Stimulated activated CD8-positive, alpha-beta memory T cell treated with anti-CD3 and anti-CD28 coated beads, Interleukin-7, amount 100 ng/mL, for 24 hours (primary cell): ENCODE measurements at regions not wholly inside any gene's neighbourhood (a gene's known extent, or its start where the extent isn't known, plus 50 kb on each side); places are given as distances from the start of the nearest gene placed in this dataset.

Experiments
- DNase-seq: peaks from one replicate; pipeline ENCODE4 v3.0.0-alpha.2; 2020; ENCODE audit warnings: low read depth

DNA sequence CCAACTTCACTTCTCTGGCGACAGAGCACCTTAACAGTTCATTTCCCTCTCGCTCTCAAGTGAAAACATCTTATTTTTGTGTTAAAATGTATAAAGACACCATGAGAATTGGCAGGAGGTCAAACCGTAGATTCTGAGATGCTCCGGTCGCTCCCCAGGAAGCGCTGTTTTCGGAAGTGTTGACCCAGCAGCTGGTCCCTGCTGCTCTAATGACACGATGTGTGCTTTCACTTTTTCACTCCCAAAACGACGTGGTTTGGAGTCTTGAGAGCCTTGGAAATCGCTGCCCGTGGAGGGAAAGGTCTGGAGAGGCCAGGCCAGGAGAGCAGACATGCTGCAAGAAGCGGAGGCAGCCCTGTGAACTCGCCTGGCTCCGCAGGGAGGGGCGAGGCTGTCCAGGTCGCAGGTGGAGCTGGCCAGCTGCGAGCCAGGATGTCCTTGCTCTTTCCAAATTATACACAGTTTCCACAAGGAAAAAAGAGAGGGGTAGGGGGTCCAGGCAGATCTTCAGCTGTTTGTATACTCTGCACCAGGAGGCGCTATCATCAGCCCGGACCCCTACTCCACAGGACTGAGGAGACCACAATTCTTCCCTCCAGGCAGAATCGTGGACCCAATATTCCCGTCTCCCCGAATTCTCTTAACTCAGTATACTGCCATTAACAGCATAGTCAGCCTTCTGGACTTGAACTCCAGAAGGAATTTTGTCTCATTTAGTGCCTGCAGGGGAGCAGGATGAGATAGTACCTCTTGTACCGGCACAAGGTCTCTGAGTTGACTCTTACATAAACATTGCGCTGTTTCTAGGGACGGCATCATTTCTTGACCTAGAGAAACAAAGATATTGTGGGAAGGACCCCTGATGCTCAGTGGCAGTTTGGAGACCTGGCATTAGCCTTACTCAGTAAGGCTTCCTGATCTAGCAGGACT lies 248.6 kb upstream of the ANKRD55 start:
- DNase-seq = no peak

DNA sequence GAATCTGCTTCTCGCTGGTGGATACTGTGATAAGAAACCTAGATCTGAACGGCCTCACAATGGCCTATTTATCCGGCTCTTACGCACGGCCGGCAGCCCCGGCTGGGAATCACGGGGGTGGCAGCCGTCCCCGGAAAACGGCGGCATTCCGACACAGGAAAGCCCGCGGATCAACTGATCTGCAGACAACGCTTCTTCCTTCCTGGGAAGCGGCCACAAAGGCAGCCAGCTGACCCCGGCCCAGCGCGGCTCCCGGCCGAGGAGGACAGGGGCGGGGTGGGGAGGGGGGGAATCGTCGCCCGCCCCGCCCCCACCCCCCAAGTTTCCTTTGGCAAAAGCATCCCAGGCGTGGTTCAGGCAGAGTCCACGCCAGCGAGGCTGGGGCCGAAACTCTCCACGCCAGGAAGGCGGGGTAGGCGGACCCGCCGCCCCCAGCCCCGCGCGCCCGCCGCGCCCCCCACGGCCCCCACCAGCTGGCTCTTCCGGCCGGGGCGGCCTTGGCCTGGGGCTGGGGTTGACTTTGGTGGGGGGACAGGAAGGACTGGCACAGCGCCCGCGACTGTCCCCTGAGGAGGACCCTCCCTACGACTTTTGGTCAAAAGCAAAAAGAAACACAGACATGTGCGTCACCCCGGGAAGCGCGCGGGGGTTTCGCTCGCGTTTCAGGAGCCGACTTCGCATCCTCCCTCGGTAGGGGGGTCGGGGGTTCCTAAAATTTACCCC lies 247.7 kb upstream of the ANKRD55 start:
- DNase-seq = no peak

DNA sequence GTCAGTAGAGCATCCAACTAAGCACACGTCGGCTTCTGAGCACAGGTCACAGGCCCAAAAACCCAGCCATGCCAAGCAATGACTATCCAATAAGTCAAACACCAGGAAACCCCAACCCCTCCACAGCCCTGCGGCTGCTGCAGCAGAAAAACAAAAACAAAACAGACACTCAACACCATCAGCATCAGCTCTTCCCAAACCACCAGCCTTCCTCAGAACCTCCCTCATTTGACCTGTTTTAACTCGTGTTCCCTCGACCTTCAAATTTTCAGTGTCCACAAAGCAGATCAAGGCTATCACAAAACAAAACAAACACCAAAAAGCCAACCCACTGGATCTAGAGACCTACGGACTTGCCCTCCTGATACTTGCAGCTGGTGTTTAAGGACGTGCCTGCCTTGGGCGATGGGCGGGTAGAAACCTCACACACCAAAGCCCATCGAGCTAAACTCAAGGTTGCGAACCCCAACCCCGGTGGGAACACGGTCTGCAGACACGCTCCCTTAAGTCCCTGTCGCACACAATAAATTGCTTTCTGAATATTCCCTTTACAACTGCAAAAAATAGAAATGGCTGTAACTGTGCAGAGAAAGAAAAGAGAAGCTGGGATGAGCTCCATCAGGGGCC lies 247.1 kb upstream of the ANKRD55 start:
- DNase-seq = no peak

DNA sequence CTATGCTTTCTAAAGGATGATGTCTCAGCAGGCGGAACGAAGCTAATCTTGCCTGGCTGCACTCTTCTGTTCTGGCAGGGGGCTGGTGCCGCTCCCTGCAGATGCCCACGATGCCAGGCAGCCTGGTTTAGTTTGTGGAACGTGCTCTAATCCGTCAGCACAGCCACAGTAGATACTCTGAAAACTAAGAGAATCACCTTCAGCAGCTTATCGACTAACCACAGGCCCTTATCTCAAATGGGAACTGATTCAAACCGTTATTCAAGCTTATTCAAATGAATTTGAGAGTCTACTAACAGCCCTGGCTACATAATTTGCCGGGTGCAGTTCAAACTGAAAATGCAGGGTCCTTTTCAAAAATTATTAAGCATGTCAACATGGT lies 246.6 kb upstream of the ANKRD55 start:
- DNase-seq = no peak

DNA sequence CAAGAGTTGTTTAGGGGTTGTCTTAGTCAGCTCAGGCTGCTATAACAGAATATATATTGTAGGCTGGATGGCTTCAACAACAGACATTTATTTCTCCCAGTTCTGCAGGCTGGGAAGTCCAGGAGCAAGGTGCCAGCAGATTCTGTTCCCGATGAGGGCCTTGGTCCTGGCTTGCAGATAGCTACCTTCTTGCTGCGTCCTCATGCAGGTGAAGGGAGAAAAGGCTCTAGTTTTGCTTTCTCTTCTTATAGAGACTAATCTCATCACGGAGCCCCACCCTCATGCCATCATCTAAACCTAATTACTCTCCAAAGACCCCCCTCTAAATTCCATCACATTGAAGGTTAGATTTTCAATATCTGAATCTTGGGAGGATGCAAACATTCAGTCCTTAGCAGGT lies 246.0 kb upstream of the ANKRD55 start:
- no peak for DNase-seq

DNA sequence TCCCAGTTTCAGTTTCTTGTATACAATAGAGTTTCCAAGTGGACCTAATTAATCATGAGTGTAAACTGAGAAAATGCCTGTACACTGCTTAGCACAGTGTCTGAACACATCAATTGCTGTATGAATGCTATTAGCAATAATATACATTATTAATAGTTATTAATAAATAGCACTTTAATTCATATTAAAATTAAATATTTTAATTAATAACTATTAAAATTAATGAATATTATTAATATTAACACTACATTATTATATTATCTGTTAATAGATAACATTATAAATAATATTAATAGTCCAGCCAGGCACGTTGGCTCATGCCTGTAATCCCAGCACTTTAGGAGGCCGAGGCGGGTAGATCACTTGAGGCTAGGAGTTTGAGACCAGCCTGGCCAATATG lies 244.9 kb upstream of the ANKRD55 start:
- DNase-seq = no peak

DNA sequence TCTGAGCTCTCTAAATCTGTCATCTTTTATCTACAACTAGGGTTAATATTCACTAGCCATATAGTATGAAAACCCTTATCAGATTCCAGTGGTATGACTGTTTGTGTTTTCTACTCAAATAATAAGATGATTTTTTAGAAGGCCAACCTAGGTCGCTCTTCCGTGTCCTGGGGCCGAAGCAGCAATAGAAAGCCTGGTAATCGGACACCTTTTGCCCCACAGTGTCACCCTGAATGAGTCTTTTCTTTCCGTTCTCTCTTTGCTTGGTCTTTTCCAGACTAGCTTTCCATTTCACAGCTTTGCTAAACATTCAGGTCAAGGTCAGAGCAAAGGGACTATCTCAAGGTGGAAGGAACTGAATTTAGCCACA lies 243.3 kb upstream of the ANKRD55 start:
- no peak for DNase-seq

DNA sequence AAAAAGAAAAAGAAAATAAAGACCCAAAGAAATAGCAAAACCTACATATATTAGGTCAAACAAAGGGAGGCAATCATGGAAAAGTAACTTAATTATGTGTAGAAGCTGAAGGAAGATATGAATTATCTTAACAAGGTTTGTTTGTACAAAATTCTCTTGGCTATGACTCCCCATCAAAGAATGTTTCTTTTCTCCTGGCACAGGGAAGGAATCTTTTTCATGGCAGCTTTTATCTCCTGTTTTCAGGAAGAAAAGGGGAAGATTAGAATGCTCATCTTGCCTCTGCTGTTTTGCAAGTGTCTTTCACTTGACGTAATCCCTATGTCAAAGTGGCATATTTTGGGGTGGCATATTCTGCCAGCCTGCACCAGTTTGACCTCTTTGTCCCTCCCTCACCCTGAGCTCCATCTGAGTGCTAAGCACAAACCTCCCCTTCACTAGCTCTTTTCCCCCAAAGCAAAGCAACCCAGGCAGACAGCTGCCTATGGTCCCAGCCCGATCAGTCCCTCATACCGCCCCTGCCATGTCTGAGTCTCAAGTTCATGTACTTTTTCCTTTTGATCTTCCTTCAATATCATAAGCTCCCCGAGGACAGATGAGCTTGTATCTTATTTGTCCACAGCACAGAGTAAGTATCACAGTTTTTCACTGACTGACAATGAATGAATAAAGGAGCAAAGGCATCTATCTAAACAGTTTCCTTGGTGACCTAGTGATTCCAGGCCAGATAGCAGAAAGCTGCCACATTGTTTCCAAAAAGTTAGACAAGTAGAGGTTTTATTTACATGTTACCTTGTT lies 242.8 kb upstream of the ANKRD55 start:
- no peak for DNase-seq

DNA sequence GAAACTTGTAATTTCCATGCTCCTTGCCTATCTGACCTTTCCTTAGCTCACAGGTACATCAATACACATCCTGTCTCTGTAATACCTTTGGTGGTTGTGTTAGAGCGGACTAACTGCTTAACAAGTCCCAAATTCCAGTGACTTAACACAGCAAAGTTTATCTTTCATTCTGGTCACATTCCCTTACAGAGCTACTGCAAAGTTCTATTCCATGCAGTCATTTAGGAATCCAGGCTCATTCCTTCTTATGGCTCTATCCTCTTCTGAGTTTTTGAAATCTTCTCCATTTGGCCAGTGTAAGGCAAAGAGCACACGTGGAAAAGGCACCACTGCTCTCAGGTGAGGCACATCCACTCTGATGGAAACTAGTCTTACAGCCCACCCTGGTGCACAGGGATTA lies 238.6 kb upstream of the ANKRD55 start:
- no peak for DNase-seq

DNA sequence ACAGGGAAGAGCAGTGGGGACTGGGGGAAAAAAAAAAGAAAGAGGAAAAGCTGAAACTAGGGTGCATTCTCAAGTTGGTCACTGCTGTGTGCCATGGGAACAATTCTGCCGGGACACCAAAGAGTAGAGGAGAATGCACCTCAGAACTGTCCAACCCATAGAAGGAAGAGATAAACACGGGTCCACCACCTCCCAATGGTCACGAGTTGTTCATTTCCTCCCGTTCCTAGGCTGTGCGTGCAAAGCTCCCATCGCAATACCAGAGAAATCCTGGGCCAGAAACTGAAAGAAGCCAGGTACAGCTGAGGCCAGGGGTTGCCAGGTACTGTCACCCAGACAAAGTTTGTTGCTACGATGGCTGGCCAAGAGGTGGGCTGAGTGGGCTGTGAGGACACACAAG lies 236.9 kb upstream of the ANKRD55 start:
- no peak for DNase-seq

DNA sequence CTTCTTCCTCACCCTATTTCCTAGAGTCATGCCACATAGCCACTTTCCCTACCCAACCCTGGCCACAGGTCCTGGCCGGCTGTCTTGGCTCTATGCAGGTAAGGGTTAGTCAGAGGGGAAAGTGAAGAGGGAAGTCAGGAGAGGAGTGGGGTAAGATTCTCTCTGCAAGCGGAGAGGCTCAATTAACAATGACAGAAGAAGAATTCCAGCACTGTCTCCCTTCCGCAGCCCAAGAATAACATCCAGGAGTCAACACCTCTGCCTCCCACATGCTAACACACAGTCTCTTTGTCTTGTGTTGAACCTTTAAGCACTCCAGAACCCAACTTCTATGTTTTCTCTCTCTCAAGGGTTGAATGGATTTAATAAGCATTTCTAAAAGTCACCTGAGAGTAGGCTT lies 235.1 kb upstream of the ANKRD55 start:
- no peak for DNase-seq

DNA sequence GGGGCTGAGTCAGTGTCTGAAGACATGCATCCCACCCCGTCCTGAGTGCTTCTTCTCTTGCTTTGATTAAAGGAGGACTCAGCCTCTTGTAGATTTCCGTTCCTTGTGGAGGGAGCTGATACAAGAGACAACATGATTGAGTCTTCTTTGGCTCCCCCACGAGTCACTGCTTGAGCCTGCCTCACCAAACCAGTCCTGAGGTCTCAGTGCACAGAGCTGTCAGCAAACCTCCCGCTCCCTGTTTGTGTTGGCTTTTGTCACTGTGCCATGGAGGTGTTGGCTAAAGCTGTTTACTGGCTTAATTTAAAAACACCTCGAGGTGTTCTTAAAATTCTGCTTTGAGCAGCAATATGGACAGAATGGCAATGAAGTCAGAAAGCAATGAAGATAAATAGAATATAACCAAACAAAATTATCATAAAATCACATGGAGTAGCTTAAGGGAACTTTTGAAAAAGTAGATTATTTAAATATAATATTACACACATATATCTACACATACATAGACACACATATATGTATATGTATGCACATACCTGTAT lies 234.1 kb upstream of the ANKRD55 start:
- DNase-seq = no peak

DNA sequence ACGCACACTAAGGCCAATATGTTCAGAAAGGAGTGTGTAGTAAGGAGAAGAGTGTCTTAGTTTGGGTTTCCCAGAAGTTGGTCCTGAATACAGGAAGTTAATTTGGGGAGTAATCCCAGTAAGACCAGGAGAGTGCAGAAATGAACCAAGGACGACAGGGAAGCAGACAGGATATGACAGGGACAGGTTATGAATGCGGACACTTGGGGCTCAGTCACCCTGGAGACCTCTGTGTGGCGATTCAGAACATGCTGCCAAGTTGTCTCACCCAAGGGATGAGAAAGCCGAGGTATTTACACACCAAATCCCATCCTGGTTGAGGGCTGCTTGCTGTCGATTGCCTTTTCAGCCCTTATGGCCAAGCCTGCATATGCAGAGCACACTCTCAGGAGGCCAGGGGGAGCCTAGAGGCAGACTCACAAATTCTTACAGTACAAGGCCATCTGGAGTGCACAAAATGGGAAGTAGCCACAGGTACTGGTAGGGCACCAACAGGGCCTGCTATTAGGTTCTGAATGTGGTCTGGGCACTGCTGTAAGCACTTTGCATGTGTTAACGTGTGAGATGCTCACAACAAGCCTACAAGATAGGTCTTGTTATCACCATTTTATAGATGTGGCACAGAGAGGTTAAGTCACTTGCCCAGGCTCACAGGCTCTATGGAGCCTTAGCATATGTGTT lies 233.1 kb upstream of the ANKRD55 start:
- DNase-seq = no peak

DNA sequence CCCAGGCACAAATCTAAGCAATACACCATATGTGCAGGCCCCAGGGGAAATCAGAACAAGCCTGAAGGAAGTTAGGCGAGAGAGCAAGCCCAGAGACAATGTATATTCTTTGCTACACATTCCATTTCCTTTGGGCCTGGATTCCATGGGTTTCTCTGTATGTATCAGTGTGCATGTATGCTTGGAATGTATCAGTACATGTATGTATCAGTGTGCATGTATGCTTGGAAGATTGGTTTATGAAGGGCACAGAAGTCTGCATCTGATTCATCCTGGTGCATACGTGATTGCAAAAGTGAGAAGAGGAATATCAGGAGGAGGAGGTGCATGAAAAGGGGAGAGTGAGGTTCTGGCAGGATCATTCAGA lies 232.6 kb upstream of the ANKRD55 start:
- no peak for DNase-seq

DNA sequence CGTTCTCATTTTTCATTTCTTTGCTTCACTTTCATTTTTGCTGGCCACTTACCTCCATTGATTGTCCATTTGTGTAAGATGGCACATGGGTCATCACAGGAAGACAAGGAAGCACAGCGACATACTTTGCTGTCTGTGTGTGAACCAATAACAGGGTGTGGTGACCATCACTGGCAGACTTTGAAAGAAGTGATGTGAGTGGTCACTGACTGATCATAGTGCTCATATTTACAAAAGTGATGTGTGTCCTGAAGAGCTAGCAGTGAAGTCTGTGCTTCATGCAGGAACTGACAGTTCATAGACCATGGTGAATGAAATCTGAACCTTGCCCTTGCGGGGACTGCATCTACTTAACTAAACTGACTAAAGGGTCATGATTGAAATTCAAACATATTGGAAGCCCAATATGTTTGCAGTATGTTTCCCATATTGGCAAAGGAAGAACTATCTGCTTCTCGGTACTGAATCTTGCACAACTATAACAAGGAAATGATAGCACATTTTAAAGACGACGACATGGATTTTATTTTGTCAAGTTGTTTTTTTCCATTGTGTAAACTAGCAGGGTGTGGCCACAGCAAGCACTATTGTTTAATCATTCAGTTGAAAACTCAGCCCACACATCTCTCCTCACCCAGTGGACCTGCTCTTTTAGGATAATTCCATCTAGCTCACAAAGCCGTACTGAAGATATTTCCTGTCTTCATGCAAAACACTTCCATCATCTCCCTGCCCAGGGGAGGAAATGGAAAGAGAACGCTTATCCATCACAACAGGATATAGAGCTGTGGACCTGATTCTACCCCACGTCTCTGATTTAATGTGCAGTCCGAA lies 232.0 kb upstream of the ANKRD55 start:
- no peak for DNase-seq

DNA sequence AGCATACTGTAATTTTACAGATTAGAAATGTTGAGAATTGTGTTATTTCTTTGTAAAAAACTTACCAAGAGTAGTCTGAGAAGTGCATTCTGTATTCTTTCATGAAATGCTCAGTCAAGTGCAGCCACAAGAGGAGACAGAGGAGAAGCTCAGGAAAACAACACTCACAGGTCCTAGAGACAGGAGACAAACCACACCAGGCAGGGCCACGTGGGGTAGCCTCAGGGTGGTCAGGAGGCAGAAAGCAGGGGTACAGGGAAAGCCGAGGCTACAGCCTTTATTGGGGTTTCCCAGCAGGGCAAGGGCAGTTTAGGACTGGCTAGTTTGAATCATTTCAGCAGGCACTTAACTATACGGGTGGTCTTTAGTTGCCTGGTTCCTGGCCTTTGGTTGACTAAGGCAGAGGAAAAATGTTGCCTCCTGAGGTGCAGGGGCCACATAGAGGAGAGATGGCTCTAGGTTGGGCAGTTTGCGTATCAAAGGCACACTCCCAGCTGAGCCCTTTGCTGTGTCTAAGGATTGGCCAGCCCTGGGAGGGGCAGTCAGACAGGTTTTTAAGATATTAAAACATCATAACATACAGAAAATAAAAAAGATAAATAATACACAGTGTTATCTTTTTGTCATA lies 230.9 kb upstream of the ANKRD55 start:
- DNase-seq = no peak

DNA sequence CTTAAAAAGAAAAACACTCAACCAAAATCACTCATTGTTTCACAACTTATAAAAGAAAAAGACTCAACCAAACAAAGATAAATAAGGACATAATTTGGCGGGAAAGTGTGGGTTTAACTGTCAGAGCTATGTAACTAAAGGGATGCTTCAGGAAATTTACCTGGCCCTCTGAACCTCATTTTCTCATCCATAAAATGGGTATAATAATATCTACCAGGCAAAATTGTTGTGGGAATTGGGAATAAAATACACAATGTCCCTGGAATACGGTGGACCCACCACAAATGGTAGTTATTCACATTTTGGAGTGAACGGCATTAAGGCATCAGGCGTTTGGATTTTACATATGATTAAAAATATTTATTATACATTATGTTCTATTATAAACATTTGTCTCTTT lies 228.5 kb upstream of the ANKRD55 start:
- DNase-seq = no peak

DNA sequence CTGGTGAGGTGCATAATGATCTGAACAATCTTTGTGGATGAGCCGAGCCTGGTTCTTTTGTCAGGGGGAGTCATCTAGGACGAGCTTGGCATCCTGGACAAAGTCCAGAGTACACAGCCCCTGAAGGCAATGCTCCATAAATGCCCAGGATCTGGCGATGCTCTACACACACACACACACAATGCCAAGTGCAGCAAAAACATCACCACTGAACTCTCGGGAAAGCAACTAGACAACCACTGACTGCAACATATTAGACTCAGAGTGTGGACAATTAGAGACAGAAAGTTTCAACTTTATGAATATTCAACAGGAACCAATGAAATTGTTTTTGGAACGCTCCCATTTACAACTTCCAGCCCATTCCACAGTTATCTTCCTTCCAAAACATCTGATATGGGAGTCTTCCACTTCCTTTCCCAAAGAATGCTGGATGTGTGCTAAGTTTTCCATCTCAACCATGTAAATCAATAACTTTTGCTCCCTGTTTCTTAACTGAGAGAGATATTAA lies 227.6 kb upstream of the ANKRD55 start:
- no peak for DNase-seq

DNA sequence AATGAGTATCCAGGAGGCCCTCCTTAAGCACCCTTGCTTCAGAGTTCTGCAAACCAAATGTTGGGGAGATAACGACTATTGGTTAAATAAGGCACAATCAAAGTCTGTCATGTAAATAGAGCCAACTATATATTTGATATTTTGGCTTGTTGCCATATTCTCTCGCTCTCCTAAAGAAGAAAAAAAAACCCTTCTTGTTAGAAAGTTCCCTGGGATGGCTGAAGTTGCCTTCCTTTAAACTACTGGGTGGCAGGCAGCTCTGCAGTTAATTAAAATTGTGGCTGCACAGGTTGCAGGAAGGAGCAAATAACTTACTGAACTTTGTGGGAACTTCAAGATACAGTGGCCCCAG lies 227.0 kb upstream of the ANKRD55 start:
- no peak for DNase-seq
